Nephron (organoid): ENCODE measurements at regions not wholly inside any gene's neighbourhood (a gene's known extent, or its start where the extent isn't known, plus 50 kb on each side); places are given as distances from the start of the nearest gene placed in this dataset.

ENCODE experiments used
- H3K27ac Mint-ChIP-seq, 3 experiments: 2 replicates each; pipeline ENCODE4 v1.8.0; 2020; ENCODE audit warnings: mixed read lengths in 3 of 3, mild to moderate bottlenecking in 2 of 3, moderate library complexity in 1 of 3
- H3K27me3 Mint-ChIP-seq: 2 replicates; pipeline ENCODE4 v1.8.0; 2021; ENCODE audit warnings: low read depth, mild to moderate bottlenecking, moderate library complexity, mixed read lengths
- H3K36me3 Mint-ChIP-seq: 2 replicates; pipeline ENCODE4 v1.8.0; 2020; ENCODE audit warnings: low read depth, mixed read lengths
- H3K4me1 Mint-ChIP-seq: 2 replicates; pipeline ENCODE4 v1.8.0; 2020; ENCODE audit warnings: mixed read lengths
- H3K4me3 Mint-ChIP-seq, 3 experiments: 2 replicates each; pipeline ENCODE4 v1.8.0; 2020; ENCODE audit warnings: mild to moderate bottlenecking in 3 of 3, mixed read lengths in 3 of 3, moderate library complexity in 2 of 3
- H3K9me3 Mint-ChIP-seq: 2 replicates; pipeline ENCODE4 v1.8.0; 2020; ENCODE audit warnings: mixed read lengths
- CTCF ChIP-seq, 3 experiments: fragments of 200-600 bp; sonication (generic); IDR thresholded peaks; one replicate each; pipeline ENCODE4 v1.5.0; 2021; ENCODE audit warnings: antibody characterized with exemption in 3 of 3; ENCODE audit not compliant: unreplicated experiment in 3 of 3

GRCh38 chr11:114818382-114818781 lies 140.1 kb downstream of the NXPE2 start:
- Mint-ChIP-seq H3K9me3 (no peaks in the 10 kb centered on the region), H3K36me3 (no peaks in the 10 kb centered on the region), H3K27me3 (peaks cover 9% of the 10 kb centered on the region), H3K4me1 (no peaks in the 10 kb centered on the region), H3K27ac (no peak overlapping the region), H3K4me3 (no peak overlapping the region)
- TF ChIP-seq CTCF (IDR thresholded peaks at IDR 0.05; ENCODE audit: unreplicated experiment in 3 of 3), result no peak

- H3K9me3 Mint-ChIP-seq, result no peaks in the 10 kb centered on the region
- H3K27ac Mint-ChIP-seq, result no peak overlapping the region
Measured at GRCh38 chr11:114819028-114819427, 140.7 kb downstream of the NXPE2 start.

GRCh38 chr11:114820621-114821020 lies 142.3 kb downstream of the NXPE2 start:
- no peak for TF ChIP-seq CTCF (IDR thresholded peaks at IDR 0.05; ENCODE audit: unreplicated experiment in 3 of 3)
- no peak overlapping the region for H3K4me3 Mint-ChIP-seq
- H3K36me3 Mint-ChIP-seq, result no peaks in the 10 kb centered on the region
- H3K9me3 Mint-ChIP-seq, result no peaks in the 10 kb centered on the region
- no peaks in the 10 kb centered on the region for H3K4me1 Mint-ChIP-seq
- H3K27me3 Mint-ChIP-seq, result peaks cover 11% of the 10 kb centered on the region
- no peak overlapping the region for H3K27ac Mint-ChIP-seq

More at GRCh38 chr11:114819028-114819427, 140.7 kb downstream of the NXPE2 start:
- Mint-ChIP-seq H3K4me3 (no peak overlapping the region), H3K4me1 (no peaks in the 10 kb centered on the region), H3K27me3 (peaks cover 11% of the 10 kb centered on the region), H3K36me3 (no peaks in the 10 kb centered on the region)
- no peak for TF ChIP-seq CTCF (IDR thresholded peaks at IDR 0.05; ENCODE audit: unreplicated experiment in 3 of 3)

GRCh38 chr11:114821621-114822412 lies 143.5 kb downstream of the NXPE2 start:
- Mint-ChIP-seq H3K4me1 (no peaks in the 10 kb centered on the region), H3K9me3 (no peaks in the 10 kb centered on the region), H3K36me3 (no peaks in the 10 kb centered on the region), H3K27me3 (peaks cover 11% of the 10 kb centered on the region), H3K4me3 (no peak overlapping the region), H3K27ac (no peak overlapping the region)
- no peak for TF ChIP-seq CTCF (IDR thresholded peaks at IDR 0.05; ENCODE audit: unreplicated experiment in 3 of 3)

- Mint-ChIP-seq H3K9me3 (no peaks in the 10 kb centered on the region), H3K36me3 (no peaks in the 10 kb centered on the region), H3K27me3 (peaks cover 5% of the 10 kb centered on the region), H3K27ac (no peak overlapping the region), H3K4me1 (no peaks in the 10 kb centered on the region), H3K4me3 (no peak overlapping the region)
- TF ChIP-seq CTCF (IDR thresholded peaks at IDR 0.05; ENCODE audit: unreplicated experiment in 3 of 3), result no peak
Measured at GRCh38 chr11:114826910-114827442, 148.6 kb downstream of the NXPE2 start.

GRCh38 chr11:114827736-114828135 lies 149.4 kb downstream of the NXPE2 start:
- Mint-ChIP-seq H3K36me3 (no peaks in the 10 kb centered on the region), H3K4me1 (no peaks in the 10 kb centered on the region), H3K9me3 (no peaks in the 10 kb centered on the region), H3K27ac (no peak overlapping the region), H3K27me3 (peaks cover 5% of the 10 kb centered on the region), H3K4me3 (no peak overlapping the region)
- no peak for TF ChIP-seq CTCF (IDR thresholded peaks at IDR 0.05; ENCODE audit: unreplicated experiment in 3 of 3)
